ENCODE measurements at regions not wholly inside any gene's neighbourhood (a gene's known extent, or its start where the extent isn't known, plus 50 kb on each side); places are given as distances from the start of the nearest gene placed in this dataset.
A peak's percentile ranks its signal among the peaks of the same experiment; 100 is the strongest.
"Not testable (repeated sequence)": the region's sequence is repeated elsewhere in the genome, so short reads cannot be mapped to it uniquely, and the experiment has no call there.

- Histone ChIP-seq H3K27ac (ENCODE audit: low read depth, low read length) (peak overlapping the region; percentile 95), H3K4me1 (ENCODE audit: insufficient read depth, low read length) (peaks cover 13% of the 10 kb centered on the region), H2AFZ (ENCODE audit: low read length) (no peak overlapping the region), H3K27me3 (ENCODE audit: insufficient read depth, low read length) (no peaks in the 10 kb centered on the region), H3K9me3 (ENCODE audit: low read depth, low read length) (peaks cover 1% of the 10 kb centered on the region), H3K4me2 (ENCODE audit: insufficient read depth, low read length) (peak overlapping the region; percentile 76), H3K4me3 (ENCODE audit: insufficient read depth, low read length) (peak overlapping the region; percentile 33), H3K36me3 (ENCODE audit: insufficient read depth, low read length) (no peaks in the 10 kb centered on the region), H4K20me1 (ENCODE audit: insufficient read depth, low read length) (no peaks in the 10 kb centered on the region), H3K79me2 (ENCODE audit: insufficient read depth, low read length) (no peaks in the 10 kb centered on the region)
- peak; percentile 21 for DNase-seq (ENCODE audit: insufficient read length, low spot score, missing footprints)
- TF ChIP-seq, protein P1, sequence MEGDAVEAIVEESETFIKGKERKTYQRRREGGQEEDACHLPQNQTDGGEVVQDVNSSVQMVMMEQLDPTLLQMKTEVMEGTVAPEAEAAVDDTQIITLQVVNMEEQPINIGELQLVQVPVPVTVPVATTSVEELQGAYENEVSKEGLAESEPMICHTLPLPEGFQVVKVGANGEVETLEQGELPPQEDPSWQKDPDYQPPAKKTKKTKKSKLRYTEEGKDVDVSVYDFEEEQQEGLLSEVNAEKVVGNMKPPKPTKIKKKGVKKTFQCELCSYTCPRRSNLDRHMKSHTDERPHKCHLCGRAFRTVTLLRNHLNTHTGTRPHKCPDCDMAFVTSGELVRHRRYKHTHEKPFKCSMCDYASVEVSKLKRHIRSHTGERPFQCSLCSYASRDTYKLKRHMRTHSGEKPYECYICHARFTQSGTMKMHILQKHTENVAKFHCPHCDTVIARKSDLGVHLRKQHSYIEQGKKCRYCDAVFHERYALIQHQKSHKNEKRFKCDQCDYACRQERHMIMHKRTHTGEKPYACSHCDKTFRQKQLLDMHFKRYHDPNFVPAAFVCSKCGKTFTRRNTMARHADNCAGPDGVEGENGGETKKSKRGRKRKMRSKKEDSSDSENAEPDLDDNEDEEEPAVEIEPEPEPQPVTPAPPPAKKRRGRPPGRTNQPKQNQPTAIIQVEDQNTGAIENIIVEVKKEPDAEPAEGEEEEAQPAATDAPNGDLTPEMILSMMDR (IDR thresholded peaks at IDR 0.05; ENCODE audit: extremely low read depth, low read depth, low read length), result no peak
These were observed 129.3 kb upstream of the PDE7B start for GRCh38 chr6:135722190-135722589.

DNA sequence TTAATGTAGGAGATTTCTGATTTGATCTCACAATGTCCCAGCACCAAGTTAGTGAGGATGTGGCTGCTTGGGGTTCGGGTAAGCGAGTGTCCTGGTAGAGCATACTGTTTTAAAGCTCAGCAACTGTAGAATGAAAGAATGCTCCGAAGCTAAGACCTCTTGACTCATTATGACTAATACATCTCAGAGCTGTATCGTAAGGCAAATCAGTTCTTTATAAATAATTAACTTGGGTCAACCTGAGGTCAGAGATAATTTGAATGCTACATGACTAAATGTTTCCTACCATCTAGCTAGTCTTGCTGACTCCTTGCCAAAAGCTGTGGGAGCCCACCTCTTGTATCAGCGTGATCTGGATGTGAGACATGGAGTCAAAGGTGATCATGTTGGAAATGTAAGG is 128.8 kb upstream of the PDE7B start:
- H3K9me3 ChIP-seq (ENCODE audit: low read depth, low read length), result peaks cover 1% of the 10 kb centered on the region
- DNase-seq (ENCODE audit: insufficient read length, low spot score, missing footprints), result peak; percentile 82
- no peaks in the 10 kb centered on the region for H3K36me3 ChIP-seq (ENCODE audit: insufficient read depth, low read length)
- H4K20me1 ChIP-seq (ENCODE audit: insufficient read depth, low read length), result no peaks in the 10 kb centered on the region
- H2AFZ ChIP-seq (ENCODE audit: low read length), result peak overlapping the region; percentile 69
- H3K27me3 ChIP-seq (ENCODE audit: insufficient read depth, low read length), result no peaks in the 10 kb centered on the region
- H3K4me1 ChIP-seq (ENCODE audit: insufficient read depth, low read length), result peaks cover 13% of the 10 kb centered on the region
- H3K27ac ChIP-seq (ENCODE audit: low read depth, low read length), result peak overlapping the region; percentile 95
- H3K4me3 ChIP-seq (ENCODE audit: insufficient read depth, low read length), result peak overlapping the region; percentile 33
- H3K79me2 ChIP-seq (ENCODE audit: insufficient read depth, low read length), result no peaks in the 10 kb centered on the region
- TF ChIP-seq, protein P1 (IDR thresholded peaks at IDR 0.05; ENCODE audit: extremely low read depth, low read depth, low read length), result no peak
- peak overlapping the region; percentile 76 for H3K4me2 ChIP-seq (ENCODE audit: insufficient read depth, low read length)

DNA sequence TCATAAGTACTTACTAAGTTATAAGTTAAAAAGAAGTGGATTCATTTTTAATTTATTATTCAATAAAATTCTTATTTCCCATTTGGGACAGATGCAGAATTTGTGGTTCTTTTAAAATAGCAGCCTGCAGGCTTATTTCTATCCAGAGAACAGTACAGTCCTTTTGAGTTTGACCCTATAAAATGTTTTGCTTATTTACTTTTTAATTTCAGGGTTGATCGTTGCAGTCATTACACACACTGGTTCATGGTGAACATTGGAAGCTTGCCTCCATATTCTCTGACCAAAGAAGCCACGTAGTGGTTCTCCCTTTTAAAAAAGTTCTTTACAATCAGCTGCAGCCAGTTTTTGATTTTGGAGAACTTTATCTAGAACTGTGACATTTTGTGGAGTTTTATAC is 122.9 kb upstream of the PDE7B start:
- no peak for DNase-seq (ENCODE audit: insufficient read length, low spot score, missing footprints)
- Histone ChIP-seq H3K27ac (ENCODE audit: low read depth, low read length) (no peak overlapping the region), H3K27me3 (ENCODE audit: insufficient read depth, low read length) (no peaks in the 10 kb centered on the region), H3K9me3 (ENCODE audit: low read depth, low read length) (peaks cover 1% of the 10 kb centered on the region), H3K79me2 (ENCODE audit: insufficient read depth, low read length) (no peaks in the 10 kb centered on the region), H3K4me2 (ENCODE audit: insufficient read depth, low read length) (no peak overlapping the region), H2AFZ (ENCODE audit: low read length) (no peak overlapping the region), H3K4me1 (ENCODE audit: insufficient read depth, low read length) (no peaks in the 10 kb centered on the region), H3K4me3 (ENCODE audit: insufficient read depth, low read length) (no peak overlapping the region), H3K36me3 (ENCODE audit: insufficient read depth, low read length) (no peaks in the 10 kb centered on the region), H4K20me1 (ENCODE audit: insufficient read depth, low read length) (no peaks in the 10 kb centered on the region)
- TF ChIP-seq, protein P1 (IDR thresholded peaks at IDR 0.05; ENCODE audit: extremely low read depth, low read depth, low read length), result no peak

DNA sequence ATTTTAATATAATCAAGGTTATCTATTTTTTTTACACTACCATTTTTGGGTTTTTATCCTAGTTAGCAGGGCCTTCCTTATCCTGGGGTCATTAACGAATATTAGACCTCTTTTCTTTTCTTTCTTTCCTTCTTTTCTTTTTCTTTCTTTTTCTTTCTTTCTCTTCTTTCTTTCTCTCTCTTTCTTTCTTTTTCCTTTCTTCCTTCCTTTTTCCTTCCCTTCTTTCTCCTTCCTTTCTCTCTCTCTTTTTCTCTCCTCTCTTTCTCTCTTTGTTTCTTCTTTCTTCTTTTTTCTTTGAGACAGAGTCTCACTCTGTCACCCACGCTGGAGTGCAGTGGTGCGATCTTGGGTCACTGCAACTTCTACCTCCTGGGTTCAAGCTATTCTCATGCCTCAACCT is 120.4 kb upstream of the PDE7B start:
- no peak overlapping the region for H3K4me2 ChIP-seq (ENCODE audit: insufficient read depth, low read length)
- no peaks in the 10 kb centered on the region for H3K27me3 ChIP-seq (ENCODE audit: insufficient read depth, low read length)
- DNase-seq (ENCODE audit: insufficient read length, low spot score, missing footprints), result no peak
- no peaks in the 10 kb centered on the region for H3K9me3 ChIP-seq (ENCODE audit: low read depth, low read length)
- H2AFZ ChIP-seq (ENCODE audit: low read length), result no peak overlapping the region
- H3K27ac ChIP-seq (ENCODE audit: low read depth, low read length), result no peak overlapping the region
- no peaks in the 10 kb centered on the region for H3K4me1 ChIP-seq (ENCODE audit: insufficient read depth, low read length)
- no peaks in the 10 kb centered on the region for H4K20me1 ChIP-seq (ENCODE audit: insufficient read depth, low read length)
- H3K36me3 ChIP-seq (ENCODE audit: insufficient read depth, low read length), result no peaks in the 10 kb centered on the region
- H3K79me2 ChIP-seq (ENCODE audit: insufficient read depth, low read length), result no peaks in the 10 kb centered on the region
- TF ChIP-seq, protein P1 (IDR thresholded peaks at IDR 0.05; ENCODE audit: extremely low read depth, low read depth, low read length), result no peak
- no peak overlapping the region for H3K4me3 ChIP-seq (ENCODE audit: insufficient read depth, low read length)

- H4K20me1 ChIP-seq (ENCODE audit: insufficient read depth, low read length); H3K36me3 ChIP-seq (ENCODE audit: insufficient read depth, low read length); H3K4me2 ChIP-seq (ENCODE audit: insufficient read depth, low read length); H3K79me2 ChIP-seq (ENCODE audit: insufficient read depth, low read length); H3K27ac ChIP-seq (ENCODE audit: low read depth, low read length); H3K27me3 ChIP-seq (ENCODE audit: insufficient read depth, low read length); H3K4me1 ChIP-seq (ENCODE audit: insufficient read depth, low read length); H2AFZ ChIP-seq (ENCODE audit: low read length); DNase-seq (ENCODE audit: insufficient read length, low spot score, missing footprints); H3K9me3 ChIP-seq (ENCODE audit: low read depth, low read length); H3K4me3 ChIP-seq (ENCODE audit: insufficient read depth, low read length): not testable (repeated sequence)
These were observed 115.2 kb upstream of the PDE7B start for GRCh38 chr6:135736351-135736750.
